Aorta (tissue), 5 donors: ENCODE measurements at regions not wholly inside any gene's neighbourhood (a gene's known extent, or its start where the extent isn't known, plus 50 kb on each side); places are given as distances from the start of the nearest gene placed in this dataset.
A peak's percentile ranks its signal among the peaks of the same experiment; 100 is the strongest.
"Not testable (repeated sequence)": the region's sequence is repeated elsewhere in the genome, so short reads cannot be mapped to it uniquely, and the experiment has no call there.

ENCODE experiments used
- ATAC-seq: fragments of 200-7000 bp; cut with Tn5 transposase; one replicate; pipeline ENCODE4 v1.9.1; 2022; ENCODE audit warnings: moderate library complexity; ENCODE audit not compliant: low FRiP score
- DNase-seq, 2 donors: peaks; one replicate each; pipeline ENCODE4 v3.0.0-alpha.2; 2020
- H3K27ac ChIP-seq, 2 donors: one replicate each; pipeline ENCODE4 v1.5.1; 2013; ENCODE audit warnings: low read length in 2 of 2, mild to moderate bottlenecking in 2 of 2, moderate library complexity in 2 of 2, control low read depth in 1 of 2, inconsistent platforms in 1 of 2, low read depth in 1 of 2
- H3K27me3 ChIP-seq, 2 donors: one replicate each; pipeline ENCODE4 v1.6.1; 2013; ENCODE audit warnings: control low read depth in 1 of 2, low read length in 1 of 2, mild to moderate bottlenecking in 1 of 2, moderate library complexity in 1 of 2; ENCODE audit not compliant: insufficient read depth in 2 of 2, control insufficient read depth in 1 of 2
- H3K36me3 ChIP-seq, 2 donors: one replicate each; pipeline ENCODE4 v1.6.1; 2013; ENCODE audit warnings: control low read depth in 1 of 2, low read length in 1 of 2, mild to moderate bottlenecking in 1 of 2; ENCODE audit not compliant: insufficient read depth in 2 of 2, control insufficient read depth in 1 of 2
- H3K4me1 ChIP-seq, 2 donors: one replicate each; pipeline ENCODE4 v1.6.1; 2013; ENCODE audit warnings: low read length in 2 of 2, control low read depth in 1 of 2, mild to moderate bottlenecking in 1 of 2, moderate library complexity in 1 of 2; ENCODE audit not compliant: insufficient read depth in 2 of 2, control insufficient read depth in 1 of 2
- H3K4me3 ChIP-seq, 2 donors: one replicate each; pipeline ENCODE4 v1.5.1; 2013; ENCODE audit warnings: low read length in 2 of 2, control low read depth in 1 of 2, mild to moderate bottlenecking in 1 of 2
- H3K9me3 ChIP-seq: one replicate; pipeline ENCODE4 v1.6.1; 2013; ENCODE audit warnings: mild to moderate bottlenecking, low read length; ENCODE audit not compliant: control insufficient read depth
- WGBS, 2 donors: extraction: QIAGEN DNeasy Blood & Tissue Kit; methylation state at CpG; one replicate each; pipeline ENCODE4 v1.1.7; 2013; 5-methylcytosine and 5-hydroxymethylcytosine counted together
- intact Hi-C, 2 donors: fragments of 100-400 bp; cut with DNase I; formaldehyde crosslinking; loops; one replicate each; pipeline versions ENCODE4 v1.14.2 to v1.15.0; 2022
- donor health status: healthy with polysubstance abuse.
- donor health status: Bipolar disorder and iron deficiency.
- donor health status: DM: no; HTN: no; CAD: no.
- donor health status: DM: no; HTN: no; CAD: no.
- donor health status: DM: yes; HTN: yes; CAD: no.

- DNase-seq (no peak), ATAC-seq (peak; percentile 52)
- Histone ChIP-seq H3K4me3 (no peak overlapping the region), H3K36me3 (no peaks in the 10 kb centered on the region), H3K27ac (no peak overlapping the region), H3K4me1 (no peaks in the 10 kb centered on the region), H3K27me3 (no peaks in the 10 kb centered on the region), H3K9me3 (no peaks in the 10 kb centered on the region)
- intact Hi-C loops, result no loop called here
These were observed 1030.4 kb downstream of the SLITRK5 start for GRCh38 chr13:88701551-88701950.

GRCh38 chr13:88704600-88705275 is 1033.6 kb downstream of the SLITRK5 start:
- no peak for DNase-seq
- WGBS, 2 donors, result 35 to 49% methylated on average over 7 of the region's 7 CpGs
- intact Hi-C loops, result no loop called here
- no peaks in the 10 kb centered on the region for H3K36me3 ChIP-seq
- no peak overlapping the region for H3K27ac ChIP-seq
- H3K27me3 ChIP-seq, result no peaks in the 10 kb centered on the region
- peak; percentile 36 for ATAC-seq
- no peaks in the 10 kb centered on the region for H3K9me3 ChIP-seq
- no peaks in the 10 kb centered on the region for H3K4me1 ChIP-seq
- no peak overlapping the region for H3K4me3 ChIP-seq

GRCh38 chr13:88707646-88708045 is 1036.5 kb downstream of the SLITRK5 start:
- no peak for DNase-seq
- ATAC-seq, result peak; percentile 26
- H3K9me3 ChIP-seq, result no peaks in the 10 kb centered on the region
- H3K27ac ChIP-seq, result no peak overlapping the region
- no peak overlapping the region for H3K4me3 ChIP-seq
- intact Hi-C loops, result no loop called here
- no peaks in the 10 kb centered on the region for H3K36me3 ChIP-seq
- no peaks in the 10 kb centered on the region for H3K4me1 ChIP-seq
- no peaks in the 10 kb centered on the region for H3K27me3 ChIP-seq

GRCh38 chr13:88717946-88718345 is 1046.8 kb downstream of the SLITRK5 start:
- DNase-seq, result peak in 1 of 2 donors; percentile 49
- WGBS, 2 donors, result 87 to 89% methylated on average over 22 of the region's 22 CpGs
- intact Hi-C loops, result no loop called here
- Histone ChIP-seq H3K9me3 (no peaks in the 10 kb centered on the region), H3K27me3 (no peaks in the 10 kb centered on the region), H3K4me3 (no peak overlapping the region), H3K36me3 (no peaks in the 10 kb centered on the region), H3K27ac (no peak overlapping the region), H3K4me1 (no peaks in the 10 kb centered on the region)
- no peak for ATAC-seq

- DNase-seq (no peak), ATAC-seq (no peak)
- WGBS, 2 donors, result 75 to 88% methylated on average over 1 of the region's 1 CpG
- no peaks in the 10 kb centered on the region for H3K27me3 ChIP-seq
- intact Hi-C loops, result no loop called here
- no peak overlapping the region for H3K27ac ChIP-seq
- H3K36me3 ChIP-seq, result no peaks in the 10 kb centered on the region
- no peaks in the 10 kb centered on the region for H3K4me1 ChIP-seq
- no peaks in the 10 kb centered on the region for H3K9me3 ChIP-seq
- no peak overlapping the region for H3K4me3 ChIP-seq
These were observed 1047.6 kb downstream of the SLITRK5 start for GRCh38 chr13:88718781-88719180.

GRCh38 chr13:88726075-88726474 is 1054.9 kb downstream of the SLITRK5 start:
- WGBS, 2 donors, result 71 to 78% methylated on average over 3 of the region's 3 CpGs
- no peaks in the 10 kb centered on the region for H3K4me1 ChIP-seq
- H3K9me3 ChIP-seq, result no peaks in the 10 kb centered on the region
- DNase-seq, result peak in 1 of 2 donors; percentile 44
- H3K4me3 ChIP-seq, result no peak overlapping the region
- ATAC-seq, result peak; percentile 26
- intact Hi-C loops, result no loop called here
- no peak overlapping the region for H3K27ac ChIP-seq
- H3K36me3 ChIP-seq, result no peaks in the 10 kb centered on the region
- H3K27me3 ChIP-seq, result no peaks in the 10 kb centered on the region

- WGBS, 2 donors, result 80 to 84% methylated on average over 7 of the region's 7 CpGs
- H3K36me3 ChIP-seq, H3K9me3 ChIP-seq, H3K4me1 ChIP-seq, intact Hi-C loops, DNase-seq, H3K27ac ChIP-seq, ATAC-seq, H3K4me3 ChIP-seq, H3K27me3 ChIP-seq: not testable (repeated sequence)
These were observed 1056.1 kb downstream of the SLITRK5 start for GRCh38 chr13:88727236-88727635.

- no peaks in the 10 kb centered on the region for H3K4me1 ChIP-seq
- H3K27me3 ChIP-seq, result no peaks in the 10 kb centered on the region
- H3K36me3 ChIP-seq, result no peaks in the 10 kb centered on the region
- no peak for DNase-seq
- intact Hi-C loops, result no loop called here
- H3K9me3 ChIP-seq, result no peaks in the 10 kb centered on the region
- ATAC-seq, result no peak
- H3K27ac ChIP-seq, result no peak overlapping the region
- WGBS, 2 donors, result 81 to 91% methylated on average over 3 of the region's 3 CpGs
- H3K4me3 ChIP-seq, result no peak overlapping the region
These were observed 1058.4 kb downstream of the SLITRK5 start for GRCh38 chr13:88729605-88730004.

- H3K36me3 ChIP-seq, result no peaks in the 10 kb centered on the region
- WGBS, 2 donors, result 63 to 78% methylated on average over 2 of the region's 2 CpGs
- H3K9me3 ChIP-seq, result no peaks in the 10 kb centered on the region
- ATAC-seq (no peak), DNase-seq (no peak)
- H3K27me3 ChIP-seq, result no peaks in the 10 kb centered on the region
- H3K4me1 ChIP-seq, result no peaks in the 10 kb centered on the region
- no peak overlapping the region for H3K27ac ChIP-seq
- no peak overlapping the region for H3K4me3 ChIP-seq
- intact Hi-C loops, result no loop called here
These were observed 1064.9 kb downstream of the SLITRK5 start for GRCh38 chr13:88736026-88736425.
